ENCODE measurements at regions not wholly inside any gene's neighbourhood (a gene's known extent, or its start where the extent isn't known, plus 50 kb on each side); places are given as distances from the start of the nearest gene placed in this dataset.

DNA sequence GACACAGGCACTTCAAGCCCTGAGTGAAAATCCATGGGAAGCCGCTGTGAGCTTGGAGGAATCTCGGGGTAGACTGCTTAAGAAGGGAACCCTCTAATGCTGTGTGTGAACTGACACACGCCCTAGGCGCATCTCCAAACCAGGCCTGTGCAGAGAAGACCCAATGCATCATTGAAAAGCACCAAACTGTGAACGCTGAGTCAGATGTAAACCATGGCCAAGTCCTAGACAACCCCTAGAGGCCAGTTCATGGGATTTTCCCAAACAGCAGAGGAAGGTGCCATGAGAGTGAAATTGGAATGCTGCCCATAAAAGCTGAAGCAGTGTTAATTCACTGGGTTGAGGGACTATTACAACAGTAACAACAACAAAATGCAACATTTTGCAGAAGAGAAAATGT, 296.5 kb downstream of the SMOC2 start:
- no peak for DNase-seq

DNA sequence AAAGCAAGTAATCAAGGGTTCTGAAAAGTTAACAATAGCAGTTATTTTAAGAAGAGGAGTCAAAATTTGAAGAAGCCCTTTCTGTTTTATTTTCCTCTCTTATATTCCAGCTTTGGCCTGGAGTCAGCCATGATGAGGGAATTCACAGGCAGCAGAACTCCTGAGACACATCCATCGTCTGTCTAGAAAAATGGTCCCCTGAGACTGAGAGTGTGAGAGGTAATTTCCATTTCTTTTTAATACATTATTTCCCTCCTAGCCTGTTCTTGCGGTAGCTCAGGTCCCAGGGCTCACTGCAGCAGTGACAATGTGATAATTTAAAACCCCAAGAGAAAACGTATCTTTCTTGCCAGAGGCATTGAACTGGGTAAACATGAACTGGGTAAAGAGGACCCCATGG, 296.0 kb downstream of the SMOC2 start:
- DNase-seq: no peak

DNA sequence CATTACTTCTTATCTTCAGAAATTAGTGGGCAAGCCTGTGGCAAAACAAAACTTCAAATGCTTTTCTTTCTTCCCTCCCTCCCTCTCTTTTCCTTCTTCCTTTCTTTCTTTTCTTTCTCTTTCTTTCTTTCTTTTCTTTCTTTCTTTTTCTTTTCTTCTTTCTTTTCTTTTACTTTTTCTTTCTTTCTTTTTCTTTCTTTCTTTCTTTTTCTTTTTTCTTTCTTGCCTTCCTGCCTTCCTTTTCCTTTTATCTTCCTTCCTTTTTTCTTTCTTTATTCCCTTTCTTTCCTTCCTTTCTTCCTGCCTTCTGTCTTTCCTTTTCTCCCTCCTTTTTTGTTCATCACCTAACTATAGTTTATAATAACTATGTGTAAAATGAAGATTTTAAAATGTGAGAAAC, 295.1 kb downstream of the SMOC2 start:
- DNase-seq: no peak

DNA sequence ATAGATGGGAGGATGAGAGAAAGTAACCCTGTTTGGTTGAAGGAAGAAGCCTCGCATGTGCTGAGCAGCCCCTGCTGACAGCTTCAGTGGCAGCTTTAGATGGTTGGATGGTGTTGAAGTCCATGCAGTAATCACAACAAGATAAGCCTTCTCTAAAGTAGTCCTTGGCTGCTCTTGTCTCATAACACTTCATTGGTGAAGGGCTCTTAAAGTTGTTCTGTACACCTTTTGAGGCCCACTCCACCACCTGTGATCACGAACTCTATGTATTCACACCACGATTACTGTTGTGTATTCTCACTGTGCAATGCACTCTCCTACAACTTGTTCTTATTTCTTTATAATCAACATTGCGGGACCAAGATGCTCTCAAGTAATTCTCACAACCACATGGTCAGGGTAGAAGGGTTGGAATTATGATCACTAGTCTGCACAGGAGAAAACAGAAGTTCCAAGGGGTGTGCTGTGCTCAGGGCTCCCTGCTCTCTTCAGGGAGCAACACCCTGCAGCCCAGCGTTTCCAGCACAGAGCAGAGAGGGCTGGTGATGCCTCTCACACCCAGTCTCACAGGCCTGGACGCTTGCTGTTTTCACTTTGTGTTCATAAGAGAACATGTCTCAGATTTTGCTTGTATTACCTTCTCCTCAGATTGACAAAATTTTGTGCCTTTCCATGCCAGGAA, 294.4 kb downstream of the SMOC2 start:
- no peak for DNase-seq

DNA sequence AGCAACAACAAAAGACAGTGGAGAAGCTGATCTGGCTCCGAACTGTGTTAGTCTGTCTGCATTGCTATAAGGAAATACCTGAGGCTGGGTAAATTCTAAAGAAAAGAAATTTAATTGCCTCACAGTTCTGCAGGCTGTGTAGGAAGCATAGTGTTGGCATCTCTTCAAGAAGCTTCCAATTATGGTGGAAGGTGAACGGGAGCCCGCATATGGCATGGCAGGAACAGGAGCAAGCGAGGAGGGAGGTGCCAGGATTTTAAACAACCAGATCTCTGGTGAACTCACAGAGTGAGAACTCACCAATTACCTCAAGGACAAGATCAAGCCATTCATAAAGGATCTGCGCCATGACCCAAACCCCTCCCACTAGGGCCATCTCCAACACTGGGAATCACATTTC, 293.5 kb downstream of the SMOC2 start:
- DNase-seq: no peak

DNA sequence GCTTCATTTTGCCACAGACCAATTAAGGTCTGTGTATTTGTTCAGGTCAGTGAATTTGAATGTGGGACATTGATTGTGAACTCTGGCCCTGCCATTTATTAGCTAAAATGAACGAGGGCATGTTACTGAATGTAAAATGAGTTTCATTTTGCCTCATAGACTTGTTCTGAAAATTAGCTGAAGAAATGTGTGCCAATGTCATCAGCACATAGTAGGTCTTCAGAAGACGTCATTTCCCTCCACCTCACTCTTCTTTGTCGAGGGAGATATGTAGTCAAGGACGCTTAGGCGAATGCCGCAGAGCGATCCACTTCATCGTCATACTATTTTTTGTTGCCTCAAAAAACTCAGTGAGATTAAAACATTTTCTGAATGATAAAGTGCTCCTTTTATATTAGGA, 291.7 kb downstream of the SMOC2 start:
- no peak for DNase-seq

DNA sequence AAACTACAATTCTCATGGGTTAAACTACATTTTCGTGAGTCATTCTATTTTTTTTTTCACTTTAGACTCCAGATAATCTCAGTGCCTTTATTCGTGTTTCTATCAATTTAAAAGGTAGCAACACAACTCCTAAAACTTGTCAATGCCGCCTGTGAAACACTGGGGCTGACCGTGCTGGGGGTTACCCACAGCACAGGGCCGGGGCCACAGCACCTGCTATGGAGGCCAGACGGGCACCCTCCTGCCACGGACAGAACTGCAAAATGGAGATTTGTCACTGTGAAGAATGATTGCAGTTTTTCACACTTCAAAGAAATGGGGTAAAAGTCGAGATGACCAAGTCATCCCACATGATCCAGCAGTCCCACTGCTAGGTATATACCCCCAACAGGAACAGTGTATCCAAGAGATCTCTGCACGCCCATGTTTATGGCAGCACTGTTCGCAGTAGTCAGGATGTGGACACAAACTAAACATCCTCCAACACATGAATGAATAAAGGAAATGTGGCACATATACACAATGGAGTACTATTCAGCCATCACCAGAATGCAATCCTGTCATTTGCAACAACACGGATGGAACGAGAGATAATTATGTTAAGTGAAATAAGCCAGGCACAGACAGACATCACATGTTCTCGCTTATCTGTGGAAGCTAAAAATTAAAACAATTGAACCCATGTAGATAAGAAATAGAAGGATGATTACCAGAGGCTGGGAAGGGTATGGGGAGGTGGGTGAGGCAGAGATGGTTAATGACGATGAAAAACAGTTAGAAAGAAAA, 290.1 kb downstream of the SMOC2 start:
- DNase-seq: no peak

DNA sequence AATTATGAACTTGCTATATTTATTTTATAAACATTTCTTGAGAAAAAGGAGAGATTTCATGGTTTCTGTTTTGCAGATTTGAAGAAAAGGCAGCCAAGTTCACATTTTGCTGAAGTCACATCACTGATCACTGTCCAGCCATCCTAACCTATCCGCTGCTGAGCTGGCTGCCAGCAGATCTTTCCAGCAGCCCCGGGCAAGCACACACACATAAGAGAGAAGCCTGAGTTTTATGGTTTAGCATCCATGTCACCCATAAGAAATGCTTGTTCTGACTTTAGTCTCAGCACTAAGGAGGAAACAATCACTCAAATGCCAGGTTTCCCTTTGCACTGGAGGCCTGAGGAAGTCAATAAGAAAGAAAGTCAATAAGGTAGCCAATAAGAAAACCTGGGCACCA, 287.1 kb downstream of the SMOC2 start:
- DNase-seq: no peak

DNA sequence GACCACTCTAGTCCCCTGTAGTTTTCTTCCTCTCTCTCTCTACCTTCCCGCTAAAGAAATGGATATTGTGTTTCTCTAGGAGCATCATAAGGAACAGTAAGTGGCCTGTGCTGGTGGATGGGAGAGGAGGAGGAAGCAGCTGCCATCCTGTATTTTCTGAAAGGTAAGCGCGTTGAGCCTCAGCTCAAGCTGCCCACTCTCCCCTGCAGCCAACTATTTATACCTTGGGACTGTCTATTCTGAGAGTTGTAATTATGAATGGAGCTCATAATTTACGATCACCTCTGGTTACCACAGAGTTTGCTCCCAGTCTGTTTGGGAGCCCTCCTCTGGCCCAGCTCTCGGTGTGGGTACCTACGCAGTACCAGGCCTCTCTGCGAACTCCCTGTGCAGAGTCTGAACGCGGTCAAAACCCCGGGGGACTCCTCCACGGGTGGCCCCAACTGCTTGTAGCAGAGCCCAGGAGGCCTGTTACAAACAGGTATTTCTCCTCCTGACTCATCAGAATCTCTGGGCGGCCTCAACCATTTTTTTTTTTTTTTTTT, 285.4 kb downstream of the SMOC2 start:
- DNase-seq: no peak

DNA sequence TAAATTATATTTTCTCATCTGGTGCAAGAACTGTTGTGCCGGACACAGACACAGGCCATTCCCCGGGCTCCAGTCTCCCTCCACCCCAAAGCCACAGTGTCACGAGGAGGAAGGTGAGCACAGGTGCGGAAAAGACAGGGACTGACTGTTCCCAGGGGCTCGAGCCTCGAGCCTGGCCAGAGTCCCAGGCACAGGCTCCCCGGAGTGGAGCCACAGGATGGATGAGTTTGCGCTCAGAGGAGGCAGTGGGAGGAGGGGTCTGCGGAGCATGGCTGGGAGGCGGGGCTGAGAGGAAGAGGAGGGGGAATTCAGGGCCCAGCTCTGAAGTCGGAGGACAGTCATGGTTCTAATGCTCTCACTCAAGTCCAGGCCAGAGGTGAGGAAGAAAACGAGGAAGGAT, 284.8 kb downstream of the SMOC2 start:
- no peak for DNase-seq

DNA sequence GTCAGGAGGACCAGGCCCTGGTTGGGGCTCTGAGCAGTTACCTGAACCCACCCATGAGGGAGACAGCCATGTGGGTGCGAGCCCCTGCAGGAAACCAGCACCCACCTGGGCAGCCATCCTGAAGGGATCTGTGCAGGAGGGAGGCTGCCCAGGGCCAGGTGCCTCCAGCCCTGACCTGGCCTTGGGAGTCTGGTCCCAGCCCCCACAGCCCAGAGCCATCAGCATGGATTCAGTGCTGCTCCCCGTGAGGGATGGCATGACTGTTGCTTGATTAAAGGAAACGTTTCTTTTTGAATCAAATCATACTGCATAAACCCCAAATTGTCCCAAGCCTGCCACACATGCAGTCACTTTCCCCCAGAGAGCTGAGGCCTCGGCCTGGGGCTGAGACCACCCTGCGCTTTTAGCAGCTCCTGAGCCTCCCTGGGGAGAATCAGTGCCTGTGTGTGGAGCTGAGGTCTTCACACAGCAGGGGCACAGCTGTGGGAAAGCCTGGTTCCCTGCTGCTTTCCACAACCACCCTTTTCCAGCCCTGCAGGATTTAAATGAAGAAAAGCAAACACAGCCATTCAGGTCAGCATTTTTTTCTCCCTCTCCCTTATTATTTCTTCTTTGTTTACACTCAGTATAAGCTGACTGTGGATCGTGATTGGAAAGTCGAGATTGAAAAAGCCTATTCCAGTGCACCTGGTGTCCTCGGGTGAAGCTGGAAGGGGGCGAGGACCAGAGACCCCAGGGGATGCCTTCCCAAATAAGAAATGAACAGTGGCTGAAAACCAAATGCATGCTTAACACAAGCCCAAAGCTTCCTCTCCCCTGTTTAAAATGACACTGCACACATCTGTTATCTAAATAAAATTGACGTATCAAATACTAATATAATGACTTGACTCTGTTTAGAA, 283.9 kb downstream of the SMOC2 start:
- DNase-seq: no peak

DNA sequence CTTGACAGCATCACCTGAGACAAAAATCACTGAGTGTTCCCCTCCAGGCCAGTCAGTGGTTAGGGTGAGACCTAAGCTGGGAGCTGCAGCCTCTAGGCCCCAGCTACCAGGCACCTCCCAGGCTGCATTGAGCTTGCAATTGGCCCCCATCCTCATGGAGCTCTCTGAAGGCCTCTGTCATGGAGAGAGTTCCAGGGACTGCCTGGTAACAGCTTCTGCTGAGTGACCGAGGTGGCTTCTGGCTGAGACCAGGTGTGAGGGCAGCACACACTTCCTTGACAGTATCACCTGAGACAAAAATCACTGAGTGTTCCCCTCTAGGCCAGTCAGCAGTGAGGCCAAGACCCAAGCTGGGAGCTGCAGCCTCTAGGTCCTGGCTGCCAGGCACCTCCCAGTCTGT, 283.0 kb downstream of the SMOC2 start:
- DNase-seq: no peak

DNA sequence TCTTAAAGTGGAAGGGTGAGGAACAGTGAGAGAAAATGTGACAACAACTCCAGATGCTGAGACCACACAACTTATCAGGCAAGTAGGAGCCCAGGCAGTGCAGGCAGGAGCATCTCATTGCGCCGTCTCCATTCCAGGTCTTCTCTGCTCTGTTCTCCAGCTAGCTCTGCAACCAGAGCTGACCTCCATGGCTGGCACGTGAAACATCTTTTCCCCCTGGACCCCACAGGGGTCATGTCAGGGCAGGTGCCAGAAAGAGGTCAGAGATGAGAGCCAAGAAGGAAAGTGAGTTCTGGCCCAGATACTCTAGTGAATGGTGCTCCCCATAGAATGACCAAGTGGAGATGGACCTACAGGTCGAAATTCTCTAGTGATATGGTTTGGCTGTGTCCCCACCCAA, 281.4 kb downstream of the SMOC2 start:
- no peak for DNase-seq

DNA sequence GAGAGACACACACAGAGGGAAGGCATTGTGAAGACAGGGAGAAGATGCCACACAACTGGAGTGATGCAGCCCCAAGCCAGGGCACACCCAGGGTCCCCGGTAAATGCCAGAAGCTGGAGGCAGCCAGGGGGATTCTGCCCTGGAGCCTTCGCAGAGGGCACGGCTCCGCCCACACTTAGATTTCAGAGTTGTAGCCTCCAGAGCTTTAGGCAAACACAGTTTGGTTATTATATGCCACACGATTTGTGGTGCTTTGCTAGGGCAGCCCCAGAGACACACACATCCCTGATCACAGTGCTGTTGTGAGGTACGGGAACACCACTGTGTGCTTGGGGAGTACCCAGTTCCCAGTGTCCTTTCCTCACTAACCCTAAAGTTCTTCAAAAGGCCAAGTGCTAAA, 280.6 kb downstream of the SMOC2 start:
- DNase-seq: no peak

DNA sequence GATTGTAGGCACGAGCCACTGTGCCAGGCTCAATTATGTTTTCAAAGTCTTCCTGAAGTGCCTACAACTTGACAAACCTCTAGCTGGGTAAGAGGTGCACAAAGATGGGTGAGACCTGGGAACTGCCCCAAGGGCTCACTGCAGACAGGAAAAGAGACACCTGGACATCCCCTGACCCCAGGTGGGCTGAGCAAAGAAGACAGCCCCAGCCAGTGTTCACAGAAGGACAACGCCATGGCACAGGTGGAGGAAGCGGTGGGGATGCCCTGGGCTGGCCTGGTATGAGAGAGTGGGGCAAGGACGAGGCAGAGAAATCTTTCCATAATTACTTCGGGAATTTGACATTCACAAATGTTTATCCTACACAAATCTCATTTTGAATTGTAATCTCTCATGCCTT, 278.9 kb downstream of the SMOC2 start:
- no peak for DNase-seq

DNA sequence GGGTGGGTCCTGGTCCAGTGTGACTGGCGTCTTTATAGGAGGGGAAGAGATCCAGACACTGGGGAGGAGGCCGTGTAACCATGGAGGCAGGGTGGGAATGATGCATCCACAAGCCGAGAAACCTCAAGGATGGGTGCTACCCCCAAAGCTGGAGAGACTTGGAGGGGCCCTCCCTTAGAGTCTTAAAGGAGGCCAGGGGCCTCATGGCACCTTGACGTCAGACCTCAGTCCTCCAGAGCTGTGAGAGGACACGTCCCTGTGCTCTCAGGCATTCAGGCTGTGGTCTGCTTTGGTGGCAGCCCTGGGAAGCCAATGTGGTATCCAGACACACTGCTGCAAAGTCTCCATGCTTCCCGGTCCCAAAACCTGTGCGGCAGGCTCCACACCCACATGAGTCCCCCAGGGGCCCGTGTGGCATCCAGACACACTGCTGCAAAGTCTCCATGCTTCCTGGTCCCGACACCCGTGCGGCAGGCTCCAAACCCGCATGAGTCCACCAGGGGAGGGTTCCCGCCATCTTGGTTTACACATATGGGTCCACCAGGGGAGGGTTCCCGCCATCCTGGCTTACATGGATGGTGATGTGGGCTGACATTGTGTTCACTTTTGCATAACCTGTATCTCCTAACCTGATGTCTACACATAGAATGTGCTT, 278.0 kb downstream of the SMOC2 start:
- DNase-seq: no peak

Measured in effector CD8-positive, alpha-beta T cell (primary cell).